GM13977 (cell line): ENCODE measurements at regions not wholly inside any gene's neighbourhood (a gene's known extent, or its start where the extent isn't known, plus 50 kb on each side); places are given as distances from the start of the nearest gene placed in this dataset.

ENCODE experiments used
- DNase-seq: peaks from one replicate; pipeline ENCODE4 v3.0.0; 2012; ENCODE audit warnings: low spot score
- in situ Hi-C: fragments of 300-500 bp; cut with MboI; formaldehyde crosslinking; loops from one replicate; pipeline ENCODE4 v1.12.0; 2022; ENCODE audit warnings: low sequenced_read_pairs, low pct_unique_long_range_greater_than_20kb, mixed read lengths, inconsistent platforms; ENCODE audit not compliant: unreplicated experiment
- TF ChIP-seq, protein P1 (sequence below): IDR thresholded peaks from 2 replicates; pipeline ENCODE4 v1.5.1; 2012; ENCODE audit warnings: mild to moderate bottlenecking, control low read depth; ENCODE audit not compliant: insufficient read depth; ENCODE audit errors: extremely low read depth, missing control alignments

- in situ Hi-C loops: no loop called here
- DNase-seq: no peak
- TF ChIP-seq, protein P1, sequence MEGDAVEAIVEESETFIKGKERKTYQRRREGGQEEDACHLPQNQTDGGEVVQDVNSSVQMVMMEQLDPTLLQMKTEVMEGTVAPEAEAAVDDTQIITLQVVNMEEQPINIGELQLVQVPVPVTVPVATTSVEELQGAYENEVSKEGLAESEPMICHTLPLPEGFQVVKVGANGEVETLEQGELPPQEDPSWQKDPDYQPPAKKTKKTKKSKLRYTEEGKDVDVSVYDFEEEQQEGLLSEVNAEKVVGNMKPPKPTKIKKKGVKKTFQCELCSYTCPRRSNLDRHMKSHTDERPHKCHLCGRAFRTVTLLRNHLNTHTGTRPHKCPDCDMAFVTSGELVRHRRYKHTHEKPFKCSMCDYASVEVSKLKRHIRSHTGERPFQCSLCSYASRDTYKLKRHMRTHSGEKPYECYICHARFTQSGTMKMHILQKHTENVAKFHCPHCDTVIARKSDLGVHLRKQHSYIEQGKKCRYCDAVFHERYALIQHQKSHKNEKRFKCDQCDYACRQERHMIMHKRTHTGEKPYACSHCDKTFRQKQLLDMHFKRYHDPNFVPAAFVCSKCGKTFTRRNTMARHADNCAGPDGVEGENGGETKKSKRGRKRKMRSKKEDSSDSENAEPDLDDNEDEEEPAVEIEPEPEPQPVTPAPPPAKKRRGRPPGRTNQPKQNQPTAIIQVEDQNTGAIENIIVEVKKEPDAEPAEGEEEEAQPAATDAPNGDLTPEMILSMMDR: no peak
Observed at GRCh38 chr1:232239522-232239921, 390.4 kb downstream of the SIPA1L2 start.

- TF ChIP-seq, protein P1: no peak
- in situ Hi-C loops: no loop called here
- no peak for DNase-seq
Observed at GRCh38 chr1:232238009-232238408, 391.9 kb downstream of the SIPA1L2 start.

DNA sequence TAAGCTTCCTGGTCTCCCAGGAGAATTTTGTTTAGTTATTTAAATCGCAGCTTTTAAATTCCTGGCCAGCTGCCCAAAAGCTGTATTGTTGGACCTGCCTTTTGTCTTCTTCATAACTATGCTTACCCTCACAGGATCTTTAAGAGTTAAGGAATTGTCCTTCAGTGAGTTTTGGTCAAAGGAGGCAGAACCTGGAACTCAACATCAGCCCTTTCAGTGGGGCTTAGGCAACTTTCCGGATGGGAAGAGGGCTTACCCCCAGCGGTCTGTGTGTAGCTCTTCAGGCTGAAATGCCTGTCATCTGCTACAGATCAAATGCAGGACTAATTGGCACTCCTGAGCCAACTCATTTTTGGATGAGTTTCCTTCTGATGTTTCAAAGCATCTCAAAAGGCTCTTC is 402.6 kb downstream of the SIPA1L2 start:
- in situ Hi-C loops: no loop called here
- TF ChIP-seq, protein P1: no peak
- no peak for DNase-seq

DNA sequence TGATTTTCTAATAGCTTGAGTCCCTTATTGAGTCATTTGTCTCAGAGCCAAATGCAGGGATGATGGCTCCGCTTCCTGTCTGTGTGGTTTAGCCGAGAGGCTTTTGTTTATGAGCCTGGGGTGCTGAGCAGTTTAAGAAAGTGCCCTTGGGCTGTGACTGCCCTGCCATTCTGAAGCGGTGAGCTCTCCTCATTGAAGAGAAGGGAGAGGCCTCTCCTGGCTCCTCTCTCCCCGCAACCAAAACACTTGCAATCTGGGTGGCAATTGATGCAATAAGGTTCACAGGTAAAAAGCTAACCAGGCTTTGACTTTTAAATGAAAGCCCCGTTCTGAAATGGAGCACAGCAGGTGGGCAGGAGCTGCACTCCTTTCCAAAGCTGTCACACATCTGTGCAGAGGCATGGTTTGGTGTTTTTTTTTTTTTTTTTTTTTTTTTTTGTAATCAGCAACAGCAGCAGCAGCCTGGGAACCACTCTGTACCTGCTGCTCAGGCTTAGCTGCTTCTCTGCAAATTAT is 403.7 kb downstream of the SIPA1L2 start:
- TF ChIP-seq, protein P1: no peak
- no peak for DNase-seq
- in situ Hi-C loops: no loop called here

GRCh38 chr1:232225336-232226131 is 404.4 kb downstream of the SIPA1L2 start:
- TF ChIP-seq, protein P1: no peak
- in situ Hi-C loops: no loop called here
- DNase-seq: no peak

DNA sequence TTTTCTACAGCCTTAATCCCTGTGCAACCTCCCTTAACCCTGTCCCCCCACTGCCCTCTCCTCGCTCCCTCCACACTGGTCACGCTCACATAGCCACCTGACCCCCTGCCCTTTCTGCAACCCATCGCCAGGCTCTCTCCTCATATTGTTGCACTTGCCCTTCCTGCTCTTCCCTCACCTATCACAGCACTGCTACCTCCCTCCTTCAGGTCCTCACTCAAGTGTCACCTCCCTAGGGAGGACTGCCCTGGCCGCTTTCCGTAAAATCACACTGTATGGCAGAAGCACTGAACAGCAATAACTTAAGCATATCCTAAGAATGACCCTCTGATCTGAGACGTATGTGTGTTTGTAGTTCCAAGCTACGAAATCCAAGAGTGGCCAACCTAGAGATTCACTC is 406.0 kb downstream of the SIPA1L2 start:
- no peak for DNase-seq
- in situ Hi-C loops: no loop called here
- TF ChIP-seq, protein P1: no peak
